Loucy (cell line): ENCODE measurements at regions not wholly inside any gene's neighbourhood (a gene's known extent, or its start where the extent isn't known, plus 50 kb on each side); places are given as distances from the start of the nearest gene placed in this dataset.

ENCODE experiments used
- EZH2phosphoT487 ChIP-seq: fragments of 200-600 bp; IDR thresholded peaks from 2 replicates; pipeline ENCODE4 v1.6.1; 2018; ENCODE audit warnings: antibody characterized with exemption, mild to moderate bottlenecking, moderate library complexity, borderline replicate concordance
- TF ChIP-seq, protein P1 (sequence below): fragments of 200-600 bp; sonication (generic); conservative IDR thresholded peaks from 2 replicates; pipeline ENCODE4 v1.5.1; 2014; ENCODE audit warnings: mild to moderate bottlenecking, antibody characterized with exemption, low read length

DNA sequence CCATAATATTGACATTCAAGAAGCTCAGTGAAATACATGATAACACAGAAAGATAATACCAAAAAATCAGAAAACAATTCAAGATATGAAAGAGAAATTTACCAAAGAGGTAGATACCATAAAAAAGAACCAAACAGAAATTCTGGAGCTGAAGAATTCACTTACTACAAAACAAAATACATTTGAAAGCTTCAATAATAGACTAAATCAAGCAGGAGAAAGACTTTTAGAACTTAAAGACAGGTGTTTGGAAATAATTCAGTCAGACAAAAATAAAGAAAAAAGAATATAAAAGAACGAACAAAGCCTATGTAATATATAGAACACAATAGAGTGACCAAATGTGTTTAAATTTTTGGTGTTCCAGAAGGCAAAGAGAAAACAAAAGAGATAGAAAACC is 158.7 kb downstream of the MOBP start:
- TF ChIP-seq, protein P1, sequence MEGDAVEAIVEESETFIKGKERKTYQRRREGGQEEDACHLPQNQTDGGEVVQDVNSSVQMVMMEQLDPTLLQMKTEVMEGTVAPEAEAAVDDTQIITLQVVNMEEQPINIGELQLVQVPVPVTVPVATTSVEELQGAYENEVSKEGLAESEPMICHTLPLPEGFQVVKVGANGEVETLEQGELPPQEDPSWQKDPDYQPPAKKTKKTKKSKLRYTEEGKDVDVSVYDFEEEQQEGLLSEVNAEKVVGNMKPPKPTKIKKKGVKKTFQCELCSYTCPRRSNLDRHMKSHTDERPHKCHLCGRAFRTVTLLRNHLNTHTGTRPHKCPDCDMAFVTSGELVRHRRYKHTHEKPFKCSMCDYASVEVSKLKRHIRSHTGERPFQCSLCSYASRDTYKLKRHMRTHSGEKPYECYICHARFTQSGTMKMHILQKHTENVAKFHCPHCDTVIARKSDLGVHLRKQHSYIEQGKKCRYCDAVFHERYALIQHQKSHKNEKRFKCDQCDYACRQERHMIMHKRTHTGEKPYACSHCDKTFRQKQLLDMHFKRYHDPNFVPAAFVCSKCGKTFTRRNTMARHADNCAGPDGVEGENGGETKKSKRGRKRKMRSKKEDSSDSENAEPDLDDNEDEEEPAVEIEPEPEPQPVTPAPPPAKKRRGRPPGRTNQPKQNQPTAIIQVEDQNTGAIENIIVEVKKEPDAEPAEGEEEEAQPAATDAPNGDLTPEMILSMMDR = no peak
- no peak for TF ChIP-seq EZH2phosphoT487
